Amniotic epithelial cell (primary cell): ENCODE measurements at regions not wholly inside any gene's neighbourhood (a gene's known extent, or its start where the extent isn't known, plus 50 kb on each side); places are given as distances from the start of the nearest gene placed in this dataset.
A peak's percentile ranks its signal among the peaks of the same experiment; 100 is the strongest.

Experiments
- DNase-seq: peaks from one replicate; pipeline ENCODE4 v3.0.0-alpha.2; 2010; ENCODE audit warnings: low read depth

DNA sequence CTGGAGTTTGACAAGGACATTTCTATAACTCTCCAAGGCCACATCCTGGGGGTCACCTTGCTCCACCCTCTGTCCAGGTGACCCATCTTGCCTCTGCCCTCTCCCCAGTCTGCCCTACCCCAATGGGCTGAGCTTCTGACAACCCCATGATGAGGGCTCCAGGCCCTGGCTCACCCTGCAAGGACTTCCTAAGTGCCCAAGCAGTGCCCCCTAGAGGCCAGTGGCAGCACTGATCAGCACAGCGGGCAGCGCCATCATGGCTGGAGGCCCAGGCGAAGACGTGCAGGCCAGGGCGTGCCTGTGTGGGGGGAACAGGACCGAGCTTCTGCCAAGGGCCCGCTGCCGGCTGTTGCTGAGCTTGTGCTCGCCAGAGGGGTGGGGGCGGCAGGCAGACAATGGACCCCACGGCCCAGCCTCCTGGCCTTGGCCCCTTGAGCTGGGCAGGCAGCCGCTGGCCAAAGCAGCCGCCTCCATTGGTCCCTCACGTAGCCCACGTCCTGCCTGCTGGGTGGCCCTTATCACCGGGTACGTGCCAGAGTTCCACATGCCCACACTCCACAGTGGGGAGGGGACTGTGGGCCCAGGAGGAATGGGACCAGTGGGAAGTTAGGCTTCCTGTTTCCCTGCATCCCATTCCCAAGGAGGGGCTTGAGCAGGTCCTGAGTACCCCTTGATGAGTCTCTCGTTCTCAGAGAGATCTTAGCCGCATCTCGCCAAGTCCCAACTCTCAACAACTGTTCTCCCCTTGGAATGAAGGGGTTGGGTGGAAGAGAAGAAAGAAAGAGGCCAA lies 64.3 kb downstream of the MRPL14 start:
- no peak for DNase-seq

DNA sequence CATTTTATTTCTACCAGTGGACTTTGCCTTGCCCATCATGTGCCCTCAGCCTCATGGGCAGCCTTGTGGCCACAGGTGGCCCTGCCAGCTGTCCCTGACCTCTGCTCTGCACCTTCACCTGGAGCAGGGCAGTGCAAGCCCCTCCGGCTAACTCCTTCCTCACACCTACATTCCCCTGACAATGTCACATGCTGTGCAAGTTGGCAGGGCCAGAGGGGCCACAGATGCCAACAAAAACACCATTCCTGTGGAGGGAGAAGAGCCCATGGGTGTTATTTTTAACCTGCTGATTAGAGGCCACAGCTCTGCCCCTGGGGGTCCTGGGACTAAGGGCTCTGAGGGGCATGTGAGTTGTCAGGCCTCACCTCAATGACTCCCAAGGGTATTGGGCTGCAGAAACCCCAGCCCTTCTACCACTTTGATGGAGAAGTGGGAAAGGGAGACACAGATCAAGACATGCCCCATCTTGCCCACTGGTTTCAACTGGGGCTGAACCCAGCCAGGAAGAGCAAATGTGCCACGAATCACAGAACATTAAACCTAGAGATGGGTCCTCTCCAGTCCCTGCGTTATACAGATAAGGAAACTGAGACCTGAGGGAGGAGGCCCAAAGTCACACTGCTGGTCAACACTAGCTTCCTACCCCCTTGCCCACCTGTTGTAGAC lies 65.0 kb downstream of the MRPL14 start:
- no peak for DNase-seq

DNA sequence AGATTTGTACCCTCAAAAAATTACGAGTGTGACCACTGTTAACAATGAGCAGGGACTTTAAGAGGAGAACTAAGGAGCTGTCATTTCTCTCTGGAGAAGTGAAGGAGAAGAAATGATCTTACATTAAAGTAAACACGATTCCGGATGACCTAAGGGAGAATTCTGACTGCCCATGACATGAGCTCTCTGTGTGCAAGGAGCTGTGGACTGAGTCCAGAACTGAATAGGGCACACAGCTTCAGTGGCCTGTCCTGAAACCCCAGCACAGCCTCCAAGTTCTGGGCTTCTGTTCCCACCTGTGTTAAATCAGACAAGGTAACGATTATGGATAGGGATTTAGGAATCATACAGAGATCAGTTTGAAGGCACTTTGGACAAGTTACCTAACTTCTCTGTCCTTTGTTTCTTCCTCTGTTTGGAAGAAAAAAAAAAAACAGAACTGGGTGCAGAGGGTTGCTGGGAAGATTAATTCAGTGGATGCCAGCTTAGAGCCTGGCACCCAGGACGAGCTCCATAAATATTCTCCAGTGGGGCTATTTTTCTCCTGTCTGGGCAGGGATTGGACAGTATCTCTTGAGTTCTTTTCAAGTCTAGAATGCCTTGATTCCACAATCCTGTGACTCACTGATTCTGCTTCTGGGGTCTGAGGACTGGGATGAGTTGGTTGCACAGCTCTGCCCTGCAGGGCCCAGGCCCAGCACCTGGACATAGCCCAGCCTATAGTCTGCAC lies 65.7 kb downstream of the MRPL14 start:
- DNase-seq: peak; percentile 79

DNA sequence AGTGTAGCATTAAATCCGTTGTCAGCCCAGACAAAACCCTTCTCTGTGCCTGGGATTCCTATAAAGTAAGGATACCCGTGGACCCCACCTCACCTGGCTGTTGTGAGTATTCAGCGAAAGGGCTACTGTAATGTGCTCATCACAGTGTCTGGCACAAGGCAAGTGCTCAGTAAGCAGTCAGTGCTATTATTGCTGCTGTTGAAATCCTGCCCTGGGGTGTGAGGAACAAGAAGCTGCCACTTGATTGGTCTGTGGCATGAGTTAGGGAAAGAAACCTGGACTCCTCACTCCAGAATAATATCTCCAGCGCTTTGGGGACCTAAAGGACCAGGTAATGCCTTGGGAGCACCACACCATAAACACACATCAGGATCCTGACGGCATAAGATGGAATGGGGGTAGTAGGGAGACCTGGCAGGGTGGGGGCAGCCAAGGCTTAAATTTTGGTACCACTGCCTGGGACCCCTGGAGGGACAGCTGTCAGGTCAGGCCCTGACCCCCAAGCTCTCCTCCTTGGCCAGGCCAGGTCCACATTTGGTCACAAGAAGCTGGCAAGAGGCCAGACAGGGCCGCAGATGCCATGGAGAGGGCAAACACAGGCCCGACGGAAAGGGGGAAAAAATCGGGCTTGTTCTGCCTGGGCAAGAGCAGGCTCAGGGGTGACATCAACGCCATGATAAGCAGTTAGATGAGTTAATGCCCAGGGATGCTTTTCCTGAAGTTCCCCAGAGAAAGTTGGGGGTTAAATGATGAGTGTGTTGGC lies 66.5 kb downstream of the MRPL14 start:
- DNase-seq: no peak

DNA sequence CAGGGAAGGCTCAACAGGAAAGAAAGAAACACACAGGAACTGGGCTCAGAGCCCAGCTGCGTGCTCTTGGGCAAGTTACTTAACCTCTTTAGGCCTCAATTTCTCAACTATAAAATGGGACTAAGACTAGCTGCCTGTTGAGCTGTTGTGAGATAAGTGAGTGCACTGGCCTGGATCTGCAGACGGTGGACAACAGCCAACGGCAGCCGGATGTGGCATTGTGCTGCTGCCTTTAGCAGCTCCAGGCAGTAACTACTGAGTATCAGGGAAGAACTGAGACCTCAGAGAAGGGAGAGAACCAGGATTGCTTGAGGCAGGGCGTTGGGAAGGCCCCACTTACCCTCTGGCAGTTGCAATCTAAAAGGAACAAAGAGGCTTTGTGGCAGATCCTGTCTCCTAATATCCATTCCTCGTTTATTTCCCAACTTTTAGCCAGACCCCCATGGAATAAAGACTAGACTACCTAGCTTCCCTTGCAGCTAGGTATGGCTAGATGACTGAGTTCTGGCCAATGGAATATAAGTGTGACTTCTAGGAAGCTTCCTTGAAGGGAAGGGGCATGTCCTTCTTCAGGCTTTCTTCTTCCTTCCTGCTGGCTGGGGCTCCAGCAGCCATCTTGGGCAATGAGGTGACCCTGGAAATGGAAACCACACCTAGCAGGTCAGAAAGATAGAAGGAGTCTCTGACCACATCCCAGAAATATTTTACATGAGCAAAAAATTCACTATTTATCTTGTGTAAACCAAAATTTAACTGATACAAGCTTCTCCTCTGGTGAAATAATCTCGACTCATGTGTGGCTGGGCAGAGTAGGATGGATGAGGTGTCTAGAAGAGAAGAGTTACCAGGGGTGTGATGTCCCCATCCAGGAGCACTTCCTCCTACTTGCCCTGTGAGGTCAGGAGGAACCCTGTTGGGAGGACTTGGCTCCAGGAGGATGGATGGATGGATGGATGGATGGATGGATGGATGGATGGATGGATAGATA lies 67.6 kb downstream of the MRPL14 start:
- peak; percentile 86 for DNase-seq

DNA sequence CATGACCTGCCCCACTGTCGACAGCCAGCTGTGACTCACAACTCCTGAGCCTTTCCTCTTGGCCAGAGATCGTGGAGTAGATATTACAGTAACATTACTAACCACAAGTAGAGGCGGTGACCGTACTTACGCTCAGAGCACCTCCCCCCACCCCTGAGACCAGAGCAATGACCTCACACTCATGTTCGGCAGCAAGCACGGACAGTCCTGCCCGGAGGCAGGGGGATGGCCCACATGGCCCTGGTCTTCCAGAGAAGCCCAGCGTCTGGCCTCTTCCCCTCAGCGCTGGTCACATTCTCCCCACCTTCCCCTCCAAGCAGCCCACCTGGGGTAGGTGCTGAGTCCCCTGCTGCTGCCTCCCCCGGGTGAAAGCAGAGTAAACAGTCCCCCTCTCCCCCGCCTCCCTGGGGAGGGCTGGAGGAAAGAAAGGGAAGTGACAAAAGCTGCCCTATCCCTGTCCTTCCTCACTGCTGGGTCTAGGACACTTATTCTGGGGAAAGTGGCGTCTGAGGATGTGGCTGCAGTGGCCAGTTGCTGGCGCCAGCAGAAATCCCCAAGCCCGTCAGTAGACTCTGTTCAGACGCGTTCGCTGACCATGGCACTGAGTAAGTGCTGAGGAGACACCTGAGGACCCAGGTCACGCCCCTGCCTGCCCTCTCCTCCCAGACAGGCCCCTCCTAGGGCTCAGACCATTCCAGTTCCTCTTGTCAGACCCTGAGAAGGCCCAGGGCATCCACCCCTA lies 68.5 kb downstream of the MRPL14 start:
- DNase-seq: peak; percentile 100

DNA sequence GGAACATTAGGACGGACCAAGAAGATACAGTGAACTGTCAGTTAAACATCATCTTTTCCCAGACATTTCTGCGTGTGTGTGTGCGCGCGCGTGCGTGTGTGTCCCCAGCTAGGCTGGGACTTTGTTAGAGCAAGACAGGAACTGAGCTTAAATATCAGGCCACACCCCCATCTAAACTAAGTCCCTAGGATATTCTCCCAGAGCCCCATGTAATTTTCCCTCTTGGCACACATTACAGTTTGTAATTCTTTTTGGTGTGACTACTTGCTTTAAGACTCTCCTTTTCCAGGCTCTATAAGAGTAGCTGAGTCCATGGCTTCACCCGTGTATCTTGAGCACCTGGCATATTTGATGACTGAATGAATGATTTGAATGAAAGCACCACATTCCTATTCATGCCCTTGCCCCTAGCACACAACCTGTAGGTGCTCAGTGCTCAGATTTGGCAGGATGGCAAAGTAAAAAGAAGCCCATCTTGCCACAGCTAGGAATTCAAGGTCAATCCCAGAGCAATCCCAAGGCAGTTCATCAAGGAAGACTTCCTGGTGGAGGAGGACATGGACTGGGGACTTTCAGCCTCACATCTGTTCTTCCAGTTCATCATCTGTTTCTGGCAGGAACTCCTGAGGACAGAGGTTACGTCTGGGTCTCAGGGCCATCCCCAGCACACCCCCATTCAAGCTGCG lies 69.2 kb downstream of the MRPL14 start:
- DNase-seq: no peak

DNA sequence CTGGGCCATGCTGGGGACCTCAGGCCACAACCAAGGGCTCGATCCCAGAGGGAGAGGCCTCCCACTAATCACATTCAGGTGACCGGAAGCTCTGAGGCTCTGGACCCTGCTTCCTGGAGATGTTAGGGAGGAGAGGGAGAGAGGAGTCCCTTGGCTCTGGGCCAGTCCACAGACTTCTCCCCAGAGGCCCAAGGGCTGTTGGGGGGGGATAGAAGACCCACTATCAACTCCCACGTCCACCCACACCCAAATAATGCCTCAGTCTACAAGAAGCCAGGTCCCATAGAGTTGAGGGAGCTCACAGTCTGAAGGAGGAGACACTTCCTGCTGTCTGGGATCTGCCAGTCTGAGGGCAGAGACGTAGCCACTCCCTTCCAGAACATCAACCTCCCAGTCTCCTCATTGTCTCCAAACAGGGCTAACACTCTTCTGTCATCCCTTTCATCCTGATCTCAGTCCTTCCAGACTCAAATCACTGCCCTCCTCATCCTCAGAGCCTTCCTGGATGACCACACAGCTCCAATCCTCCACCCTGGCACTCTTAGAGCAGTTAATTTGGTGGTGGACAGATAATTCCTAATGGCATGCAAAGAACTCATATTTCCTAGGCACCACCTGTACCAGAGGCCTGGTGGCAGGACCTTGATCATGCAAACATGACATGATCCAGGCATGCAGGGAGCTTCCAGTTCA lies 69.9 kb downstream of the MRPL14 start:
- DNase-seq: no peak

DNA sequence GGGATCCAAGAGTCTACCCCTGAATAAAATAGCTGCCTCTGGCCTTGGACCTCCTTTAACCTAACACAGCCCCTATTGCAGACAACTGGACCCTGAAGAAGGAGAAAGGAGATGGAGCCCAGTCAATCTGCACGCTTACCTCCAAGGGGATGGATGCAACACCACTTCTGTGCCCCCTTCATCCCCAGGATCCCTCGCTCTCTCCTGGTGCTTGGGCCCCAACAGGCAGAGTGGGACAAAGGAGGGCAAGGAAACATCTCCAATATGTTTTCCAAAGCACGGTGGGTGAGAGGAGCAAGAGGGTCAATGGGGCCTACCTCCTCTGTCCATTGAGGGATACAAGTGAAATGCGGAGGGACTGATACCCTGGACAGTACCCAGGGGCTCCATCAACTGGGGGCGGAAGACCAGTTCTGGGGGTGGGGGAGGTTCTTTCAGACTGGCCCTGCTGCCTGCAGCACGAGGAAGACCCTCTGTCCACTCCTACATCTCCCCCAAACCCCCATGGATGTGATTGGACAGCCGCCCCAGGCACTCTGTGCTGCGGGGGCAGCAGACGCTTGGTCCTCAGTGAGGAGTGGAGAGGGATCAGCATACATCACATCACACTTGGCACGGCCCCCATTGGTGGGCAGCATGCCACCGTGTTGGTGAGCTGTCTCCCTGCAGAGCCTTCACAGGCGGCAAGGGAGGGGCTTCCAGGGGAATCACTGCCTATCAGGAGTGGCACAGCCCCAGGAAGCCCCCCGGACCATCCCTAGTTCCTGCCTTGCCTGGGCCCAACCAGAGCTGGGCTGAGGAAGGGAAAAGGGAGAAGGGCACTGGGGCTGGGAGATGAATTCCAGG lies 70.6 kb downstream of the MRPL14 start:
- DNase-seq: peak; percentile 62

DNA sequence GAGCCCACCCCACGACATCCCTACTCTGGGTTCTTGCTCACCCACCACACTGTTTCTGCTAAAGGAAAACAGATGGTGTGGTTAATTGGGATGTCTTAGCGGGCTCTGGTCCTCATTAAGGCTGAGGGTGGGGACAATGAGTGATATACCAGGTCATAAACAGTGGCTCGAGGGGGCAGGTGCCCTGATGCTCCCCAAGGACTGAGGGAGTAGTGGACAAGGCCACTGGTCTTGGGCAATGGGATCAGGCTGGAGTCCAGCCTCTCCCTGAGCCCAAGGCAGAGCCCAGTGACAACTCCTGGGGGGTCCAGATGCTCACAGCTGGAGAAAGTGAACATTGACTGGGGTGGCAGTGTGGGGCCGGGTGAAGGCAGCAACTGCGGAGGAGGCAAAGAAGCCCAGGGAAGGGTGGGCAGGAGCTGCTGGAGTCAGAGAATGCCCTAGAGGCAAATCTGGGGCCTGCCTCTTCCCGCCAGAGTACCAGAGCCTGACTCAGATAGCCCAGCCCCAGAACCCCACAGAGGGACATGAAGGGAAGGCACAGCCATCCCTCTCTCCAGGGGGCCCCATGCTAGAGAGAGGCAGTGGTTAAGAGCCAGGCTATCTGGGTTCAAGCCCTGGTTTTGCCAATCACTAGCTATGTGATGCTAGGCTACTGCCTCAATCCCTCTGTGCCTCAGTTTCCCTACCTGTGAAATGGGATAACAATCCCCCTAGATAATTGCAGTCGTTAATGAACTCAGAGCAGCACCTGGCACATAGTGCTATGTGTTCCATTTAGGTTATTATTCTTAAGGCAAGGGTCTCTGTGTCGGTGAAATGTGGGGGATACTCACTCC lies 72.3 kb downstream of the MRPL14 start:
- no peak for DNase-seq

DNA sequence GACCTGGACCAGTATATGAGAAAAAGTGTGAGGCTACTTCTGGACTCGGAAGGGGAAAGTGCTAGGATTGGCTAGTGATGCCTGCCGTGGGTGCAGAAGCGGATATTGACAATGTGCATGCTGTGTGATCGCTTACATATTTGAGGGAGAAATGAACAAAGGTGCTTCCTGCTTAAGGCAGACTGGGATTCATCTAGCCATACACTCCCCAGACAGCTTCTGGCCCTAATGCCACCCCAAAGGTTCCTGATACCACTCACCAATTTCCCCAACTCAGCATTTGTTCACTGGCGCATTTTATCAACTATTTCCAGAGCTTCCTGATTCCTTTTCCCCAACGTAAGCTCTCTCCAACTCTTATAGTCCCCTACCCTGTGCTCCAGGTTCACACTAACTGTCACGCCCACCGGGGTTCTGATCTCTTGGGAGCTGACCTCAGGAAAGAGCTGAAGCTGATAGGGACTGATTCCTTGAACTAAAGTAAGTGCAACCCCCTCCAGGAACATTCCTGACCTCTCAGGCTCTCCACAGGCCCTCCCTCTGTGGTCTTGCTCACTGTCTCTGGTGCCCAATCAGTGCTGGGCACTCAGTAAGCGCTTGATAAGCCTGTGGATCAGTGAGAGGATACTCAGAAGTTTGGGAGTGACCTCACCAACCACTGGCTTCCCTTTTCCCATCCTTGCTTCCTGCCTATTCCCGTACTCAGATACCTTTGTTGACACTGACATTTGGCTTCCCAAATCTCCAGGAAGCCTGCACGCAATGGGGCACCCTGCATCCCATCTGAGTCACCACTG lies 73.3 kb downstream of the MRPL14 start:
- DNase-seq: peak; percentile 78

DNA sequence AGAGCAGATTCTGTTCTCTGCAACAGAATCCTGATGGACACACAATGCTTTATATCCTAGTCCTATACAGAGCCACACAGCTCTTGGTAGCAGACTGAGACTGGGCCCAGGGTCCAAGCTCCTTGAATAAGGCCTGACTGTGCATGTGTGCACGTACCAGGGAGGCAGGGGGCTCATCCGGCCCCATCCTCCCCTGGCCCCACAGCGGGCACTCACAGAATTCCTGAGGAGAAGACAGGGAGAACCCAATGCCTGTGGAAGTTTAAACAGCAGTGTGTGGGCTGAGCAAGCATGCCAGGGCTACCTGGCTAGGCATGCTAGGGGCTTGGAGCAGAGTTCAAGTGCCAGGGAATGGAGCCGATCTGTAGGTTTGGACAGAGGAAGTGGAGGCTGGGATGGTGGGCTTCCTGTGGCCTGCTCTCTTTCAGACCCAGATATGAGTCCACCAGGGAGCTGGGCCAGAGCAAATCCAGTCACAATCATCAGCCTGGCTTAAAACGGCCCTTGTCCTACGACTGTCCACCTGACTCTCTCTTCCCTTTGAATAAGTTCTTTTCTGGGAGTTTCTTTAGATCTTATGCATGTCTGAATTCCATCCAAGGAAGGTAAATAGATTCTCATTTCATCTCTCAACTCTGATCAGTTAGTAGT lies 74.0 kb downstream of the MRPL14 start:
- no peak for DNase-seq

DNA sequence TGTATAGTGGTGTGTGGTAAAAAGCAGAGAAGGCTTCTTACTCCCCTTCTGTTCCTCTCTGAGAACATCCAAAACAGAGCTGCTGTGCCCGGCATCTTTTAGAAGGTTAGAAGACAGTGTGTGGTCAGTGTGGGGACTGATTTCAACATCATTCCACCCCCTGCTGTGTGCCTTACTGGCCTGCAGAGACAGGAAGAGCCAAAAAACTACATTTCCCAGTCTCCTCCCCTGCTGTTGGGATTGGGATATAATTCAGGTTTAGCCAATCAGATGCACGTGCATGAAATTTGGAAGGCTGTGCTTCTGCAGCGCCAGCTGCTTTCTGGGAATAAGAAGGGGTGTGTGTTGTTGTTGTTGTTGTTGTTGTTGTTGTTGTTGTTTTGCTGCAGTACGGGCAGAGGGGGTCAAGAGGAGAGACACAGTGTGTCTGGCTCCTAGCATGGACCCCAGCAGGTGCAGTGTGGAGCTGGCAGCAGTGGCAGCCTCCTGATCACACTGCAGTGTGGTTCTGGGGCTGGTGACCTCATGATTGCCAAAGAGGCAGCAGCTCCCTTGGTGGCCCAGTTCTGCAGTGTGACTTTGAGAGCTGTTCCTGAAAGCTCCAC lies 74.7 kb downstream of the MRPL14 start:
- peak; percentile 71 for DNase-seq

DNA sequence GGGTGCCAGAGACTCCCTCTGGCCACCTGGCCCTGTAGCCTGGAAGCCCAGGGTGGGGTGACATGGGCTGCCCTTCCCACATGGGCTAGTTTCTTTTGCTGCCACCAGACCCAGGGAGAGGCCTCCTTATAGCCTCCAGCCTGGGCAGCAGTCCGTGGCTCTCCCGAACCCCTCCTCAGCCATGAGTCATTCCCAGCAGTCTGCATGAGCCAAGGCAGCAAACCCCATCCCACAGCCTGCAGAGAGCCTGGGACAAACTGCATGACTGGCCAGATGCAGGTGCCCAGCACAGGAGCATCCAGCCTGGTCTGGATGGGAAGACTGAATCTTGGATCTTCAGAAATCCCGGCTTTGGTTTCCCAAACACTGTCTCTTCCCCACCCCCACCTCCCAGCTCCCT lies 75.7 kb downstream of the MRPL14 start:
- DNase-seq: peak; percentile 75

DNA sequence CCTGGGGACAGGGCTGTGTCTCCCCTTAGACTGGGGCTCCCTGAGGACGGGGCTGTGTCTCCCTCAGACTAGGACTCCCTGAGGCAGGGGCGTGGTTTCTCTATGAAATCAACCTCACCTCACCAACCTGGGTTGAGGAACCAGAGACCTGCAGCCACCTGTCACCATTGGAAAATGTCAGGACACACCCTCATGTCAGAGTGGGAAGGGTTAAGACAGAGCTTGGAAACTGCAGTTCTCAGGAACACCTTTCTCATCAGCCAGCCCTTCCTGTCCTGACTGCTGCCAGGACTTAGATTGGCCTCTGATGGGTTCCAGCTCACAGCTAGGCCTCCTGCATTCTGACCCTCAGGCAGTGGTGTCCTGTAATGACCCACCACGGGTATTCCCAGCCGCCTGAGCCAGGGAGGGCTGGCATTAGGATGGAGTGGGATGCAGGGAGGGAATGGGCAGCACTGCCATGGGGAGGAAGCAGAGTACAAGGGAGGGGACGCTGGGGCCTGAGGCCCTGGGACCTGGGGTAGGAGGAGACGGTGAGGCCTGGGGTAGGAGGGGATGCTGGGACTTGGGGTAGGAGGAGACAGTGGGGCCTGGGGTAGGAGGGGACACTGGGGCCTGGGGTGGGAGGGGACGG lies 76.3 kb downstream of the MRPL14 start:
- DNase-seq: no peak
